ENCODE measurements at regions not wholly inside any gene's neighbourhood (a gene's known extent, or its start where the extent isn't known, plus 50 kb on each side); places are given as distances from the start of the nearest gene placed in this dataset.

DNA sequence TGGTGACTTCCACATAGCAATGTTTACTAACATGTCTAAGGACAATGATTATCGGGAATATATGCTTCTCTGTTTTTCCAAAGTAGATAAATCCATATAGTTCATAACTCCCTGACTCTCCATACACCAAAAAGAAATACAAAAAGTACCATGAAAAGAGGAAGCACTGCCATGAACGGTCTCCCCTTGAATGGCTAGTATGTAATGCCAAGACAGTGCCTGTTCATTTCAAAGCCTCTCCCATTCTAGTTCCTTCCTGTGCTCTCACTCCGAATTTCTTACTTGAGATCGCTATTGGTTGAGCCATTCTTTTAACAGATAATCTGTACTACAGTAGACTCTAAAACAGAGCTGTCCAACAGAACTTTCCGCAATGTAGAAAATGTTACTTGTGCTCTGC lies 54.8 kb upstream of the EDN1 start:
- TF ChIP-seq, protein P1, sequence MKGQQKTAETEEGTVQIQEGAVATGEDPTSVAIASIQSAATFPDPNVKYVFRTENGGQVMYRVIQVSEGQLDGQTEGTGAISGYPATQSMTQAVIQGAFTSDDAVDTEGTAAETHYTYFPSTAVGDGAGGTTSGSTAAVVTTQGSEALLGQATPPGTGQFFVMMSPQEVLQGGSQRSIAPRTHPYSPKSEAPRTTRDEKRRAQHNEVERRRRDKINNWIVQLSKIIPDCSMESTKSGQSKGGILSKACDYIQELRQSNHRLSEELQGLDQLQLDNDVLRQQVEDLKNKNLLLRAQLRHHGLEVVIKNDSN (IDR thresholded peaks at IDR 0.05), result no peak
- TF ChIP-seq, protein P2, sequence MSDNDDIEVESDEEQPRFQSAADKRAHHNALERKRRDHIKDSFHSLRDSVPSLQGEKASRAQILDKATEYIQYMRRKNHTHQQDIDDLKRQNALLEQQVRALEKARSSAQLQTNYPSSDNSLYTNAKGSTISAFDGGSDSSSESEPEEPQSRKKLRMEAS (IDR thresholded peaks at IDR 0.05), result no peak
- no peak for TF ChIP-seq YY1 (IDR thresholded peaks at IDR 0.05; ENCODE audit: low read depth)
- TF ChIP-seq EP300 (IDR thresholded peaks at IDR 0.05; ENCODE audit: borderline replicate concordance), result no peak
- TF ChIP-seq, protein P3, sequence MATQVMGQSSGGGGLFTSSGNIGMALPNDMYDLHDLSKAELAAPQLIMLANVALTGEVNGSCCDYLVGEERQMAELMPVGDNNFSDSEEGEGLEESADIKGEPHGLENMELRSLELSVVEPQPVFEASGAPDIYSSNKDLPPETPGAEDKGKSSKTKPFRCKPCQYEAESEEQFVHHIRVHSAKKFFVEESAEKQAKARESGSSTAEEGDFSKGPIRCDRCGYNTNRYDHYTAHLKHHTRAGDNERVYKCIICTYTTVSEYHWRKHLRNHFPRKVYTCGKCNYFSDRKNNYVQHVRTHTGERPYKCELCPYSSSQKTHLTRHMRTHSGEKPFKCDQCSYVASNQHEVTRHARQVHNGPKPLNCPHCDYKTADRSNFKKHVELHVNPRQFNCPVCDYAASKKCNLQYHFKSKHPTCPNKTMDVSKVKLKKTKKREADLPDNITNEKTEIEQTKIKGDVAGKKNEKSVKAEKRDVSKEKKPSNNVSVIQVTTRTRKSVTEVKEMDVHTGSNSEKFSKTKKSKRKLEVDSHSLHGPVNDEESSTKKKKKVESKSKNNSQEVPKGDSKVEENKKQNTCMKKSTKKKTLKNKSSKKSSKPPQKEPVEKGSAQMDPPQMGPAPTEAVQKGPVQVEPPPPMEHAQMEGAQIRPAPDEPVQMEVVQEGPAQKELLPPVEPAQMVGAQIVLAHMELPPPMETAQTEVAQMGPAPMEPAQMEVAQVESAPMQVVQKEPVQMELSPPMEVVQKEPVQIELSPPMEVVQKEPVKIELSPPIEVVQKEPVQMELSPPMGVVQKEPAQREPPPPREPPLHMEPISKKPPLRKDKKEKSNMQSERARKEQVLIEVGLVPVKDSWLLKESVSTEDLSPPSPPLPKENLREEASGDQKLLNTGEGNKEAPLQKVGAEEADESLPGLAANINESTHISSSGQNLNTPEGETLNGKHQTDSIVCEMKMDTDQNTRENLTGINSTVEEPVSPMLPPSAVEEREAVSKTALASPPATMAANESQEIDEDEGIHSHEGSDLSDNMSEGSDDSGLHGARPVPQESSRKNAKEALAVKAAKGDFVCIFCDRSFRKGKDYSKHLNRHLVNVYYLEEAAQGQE (IDR thresholded peaks at IDR 0.05; ENCODE audit: low read depth), result no peak
- no peak for TF ChIP-seq NFIC (IDR thresholded peaks at IDR 0.05)
- TF ChIP-seq CREB1 (IDR thresholded peaks at IDR 0.05; ENCODE audit: low read depth), result no peak
- no peak for TF ChIP-seq TAF1 (IDR thresholded peaks at IDR 0.05; ENCODE audit: low read depth)
- TF ChIP-seq FOXM1 (IDR thresholded peaks at IDR 0.05; ENCODE audit: borderline replicate concordance, low read depth), result no peak
- TF ChIP-seq CEBPB (IDR thresholded peaks at IDR 0.05), result no peak
- no peak for TF ChIP-seq RAD21 (IDR thresholded peaks at IDR 0.05; ENCODE audit: low read depth)
- TF ChIP-seq EGR1 (IDR thresholded peaks at IDR 0.05), result no peak
- no peak for TF ChIP-seq ZBTB7A (IDR thresholded peaks at IDR 0.05; ENCODE audit: low read depth)

Data from Ishikawa (cell line).